ENCODE measurements at regions not wholly inside any gene's neighbourhood (a gene's known extent, or its start where the extent isn't known, plus 50 kb on each side); places are given as distances from the start of the nearest gene placed in this dataset.
"Not testable (repeated sequence)": the region's sequence is repeated elsewhere in the genome, so short reads cannot be mapped to it uniquely, and the experiment has no call there.

GRCh38 chr20:58579819-58580473 is 64.7 kb upstream of the APCDD1L start:
- no peak for DNase-seq (ENCODE audit: low read depth in 2 of 2)

- no peak for DNase-seq (ENCODE audit: low read depth in 2 of 2)
Observed at GRCh38 chr20:58579069-58579818, 64.0 kb upstream of the APCDD1L start.

- DNase-seq (ENCODE audit: low read depth in 2 of 2): peak in 1 of 2 donors; percentile 17
Observed at GRCh38 chr20:58577871-58578598, 62.8 kb upstream of the APCDD1L start.

- no peak for DNase-seq (ENCODE audit: low read depth in 2 of 2)
Observed at GRCh38 chr20:58577139-58577806, 62.1 kb upstream of the APCDD1L start.

- no peak for DNase-seq (ENCODE audit: low read depth in 2 of 2)
Observed at GRCh38 chr20:58576603-58576970, 61.4 kb upstream of the APCDD1L start.

- no peak for DNase-seq (ENCODE audit: low read depth in 2 of 2)
Observed at GRCh38 chr20:58575776-58576602, 60.8 kb upstream of the APCDD1L start.

- no peak for DNase-seq (ENCODE audit: low read depth in 2 of 2)
Observed at GRCh38 chr20:58574469-58574868, 59.3 kb upstream of the APCDD1L start.

- DNase-seq (ENCODE audit: low read depth in 2 of 2): no peak
Observed at GRCh38 chr20:58573986-58574385, 58.8 kb upstream of the APCDD1L start.

- DNase-seq (ENCODE audit: low read depth in 2 of 2): no peak
Observed at GRCh38 chr20:58573257-58573656, 58.1 kb upstream of the APCDD1L start.

- DNase-seq (ENCODE audit: low read depth in 2 of 2): not testable (repeated sequence)
Observed at GRCh38 chr20:58572428-58572763, 57.2 kb upstream of the APCDD1L start.

- DNase-seq (ENCODE audit: low read depth in 2 of 2): peak in 1 of 2 donors; percentile 15
Observed at GRCh38 chr20:58571693-58572427, 56.7 kb upstream of the APCDD1L start.

GRCh38 chr20:58571356-58571692 is 56.1 kb upstream of the APCDD1L start:
- no peak for DNase-seq (ENCODE audit: low read depth in 2 of 2)

GRCh38 chr20:58570204-58570859 is 55.1 kb upstream of the APCDD1L start:
- DNase-seq (ENCODE audit: low read depth in 2 of 2): no peak

- DNase-seq (ENCODE audit: low read depth in 2 of 2): no peak
Observed at GRCh38 chr20:58569241-58570125, 54.3 kb upstream of the APCDD1L start.

- no peak for DNase-seq (ENCODE audit: low read depth in 2 of 2)
Observed at GRCh38 chr20:58568483-58569240, 53.5 kb upstream of the APCDD1L start.

GRCh38 chr20:58568126-58568482 is 52.9 kb upstream of the APCDD1L start:
- DNase-seq (ENCODE audit: low read depth in 2 of 2): no peak

- no peak for DNase-seq (ENCODE audit: low read depth in 2 of 2)
Observed at GRCh38 chr20:58567437-58567836, 52.2 kb upstream of the APCDD1L start.

GRCh38 chr20:58566981-58567380 is 51.8 kb upstream of the APCDD1L start:
- DNase-seq (ENCODE audit: low read depth in 2 of 2): no peak
